ENCODE measurements at regions not wholly inside any gene's neighbourhood (a gene's known extent, or its start where the extent isn't known, plus 50 kb on each side); places are given as distances from the start of the nearest gene placed in this dataset.

- no peak for TF ChIP-seq POLR2A (IDR thresholded peaks at IDR 0.05)
- TF ChIP-seq CTCF (IDR thresholded peaks at IDR 0.05): no peak
Observed at GRCh38 chr7:26468625-26469024, 177.0 kb downstream of the SNX10 start.

Data from testis (tissue), 2 donors.